ENCODE measurements at regions not wholly inside any gene's neighbourhood (a gene's known extent, or its start where the extent isn't known, plus 50 kb on each side); places are given as distances from the start of the nearest gene placed in this dataset.

- no peak overlapping the region for H3K27ac ChIP-seq (ENCODE audit: low read depth in 1 of 2, low read length in 2 of 2)
- peaks cover 0 to 6% (median under 1%) of the 10 kb centered on the region in 4 donors for H3K9me3 ChIP-seq (ENCODE audit: control insufficient read depth in 4 of 4, low read length in 3 of 4)
- H3K4me3 ChIP-seq (ENCODE audit: low read depth in 1 of 3, low read length in 3 of 3), result no peak overlapping the region
- no peaks in the 10 kb centered on the region for H3K36me3 ChIP-seq (ENCODE audit: control insufficient read depth in 4 of 4, insufficient read depth in 3 of 4, low read depth in 1 of 4, low read length in 3 of 4)
- H3K27me3 ChIP-seq (ENCODE audit: control insufficient read depth in 4 of 4, insufficient read depth in 4 of 4, low read length in 3 of 4), result peaks cover 0 to 6% (median 0%) of the 10 kb centered on the region in 4 donors
- no peak for DNase-seq (ENCODE audit: low spot score)
- H3K9ac ChIP-seq (ENCODE audit: low read depth in 1 of 2, low read length in 2 of 2), result no peak overlapping the region
- TF ChIP-seq JUND (IDR thresholded peaks at IDR 0.05) (no peak), ATF3 (IDR thresholded peaks at IDR 0.05) (no peak)
- no peaks in the 10 kb centered on the region for H3K4me1 ChIP-seq (ENCODE audit: control insufficient read depth in 4 of 4, insufficient read depth in 4 of 4, low read length in 3 of 4)
These were observed 82.3 kb upstream of the NYAP2 start for GRCh38 chr2:225317186-225317585.

GRCh38 chr2:225310745-225311144 is 88.8 kb upstream of the NYAP2 start:
- peaks cover 0 to 12% (median 0%) of the 10 kb centered on the region in 4 donors for H3K27me3 ChIP-seq (ENCODE audit: control insufficient read depth in 4 of 4, insufficient read depth in 4 of 4, low read length in 3 of 4)
- no peaks in the 10 kb centered on the region for H3K36me3 ChIP-seq (ENCODE audit: control insufficient read depth in 4 of 4, insufficient read depth in 3 of 4, low read depth in 1 of 4, low read length in 3 of 4)
- TF ChIP-seq FOXA2 (IDR thresholded peaks at IDR 0.05) (no peak), GABPA (IDR thresholded peaks at IDR 0.05 in 1 of 2, conservative IDR thresholded peaks at IDR 0.05 in 1 of 2) (no peak), HNF4G (IDR thresholded peaks at IDR 0.05) (no peak), FOXA1 (IDR thresholded peaks at IDR 0.05) (no peak), REST (IDR thresholded peaks at IDR 0.05) (no peak), EGR1 (IDR thresholded peaks at IDR 0.05; ENCODE audit: low read depth in 2 of 2) (no peak), ZBTB33 (IDR thresholded peaks at IDR 0.05) (no peak), NR2F2 (IDR thresholded peaks at IDR 0.05) (no peak), JUND (IDR thresholded peaks at IDR 0.05) (no peak)
- H3K4me3 ChIP-seq (ENCODE audit: low read depth in 1 of 3, low read length in 3 of 3), result no peak overlapping the region
- no peak overlapping the region for H3K9ac ChIP-seq (ENCODE audit: low read depth in 1 of 2, low read length in 2 of 2)
- no peak for DNase-seq (ENCODE audit: low spot score)
- no peaks in the 10 kb centered on the region for H3K4me1 ChIP-seq (ENCODE audit: control insufficient read depth in 4 of 4, insufficient read depth in 4 of 4, low read length in 3 of 4)
- no peak overlapping the region for H3K27ac ChIP-seq (ENCODE audit: low read depth in 1 of 2, low read length in 2 of 2)
- H3K9me3 ChIP-seq (ENCODE audit: control insufficient read depth in 4 of 4, low read length in 3 of 4), result no peaks in the 10 kb centered on the region

GRCh38 chr2:225309516-225309915 is 90.0 kb upstream of the NYAP2 start:
- Histone ChIP-seq H3K4me1 (ENCODE audit: control insufficient read depth in 4 of 4, insufficient read depth in 4 of 4, low read length in 3 of 4) (no peaks in the 10 kb centered on the region), H3K9ac (ENCODE audit: low read depth in 1 of 2, low read length in 2 of 2) (no peak overlapping the region), H3K27me3 (ENCODE audit: control insufficient read depth in 4 of 4, insufficient read depth in 4 of 4, low read length in 3 of 4) (peaks cover 0 to 12% (median 0%) of the 10 kb centered on the region in 4 donors), H3K9me3 (ENCODE audit: control insufficient read depth in 4 of 4, low read length in 3 of 4) (no peaks in the 10 kb centered on the region), H3K36me3 (ENCODE audit: control insufficient read depth in 4 of 4, insufficient read depth in 3 of 4, low read depth in 1 of 4, low read length in 3 of 4) (no peaks in the 10 kb centered on the region), H3K27ac (ENCODE audit: low read depth in 1 of 2, low read length in 2 of 2) (no peak overlapping the region), H3K4me3 (ENCODE audit: low read depth in 1 of 3, low read length in 3 of 3) (no peak overlapping the region)
- no peak for TF ChIP-seq TAF1 (conservative IDR thresholded peaks at IDR 0.05)
- no peak for DNase-seq (ENCODE audit: low spot score)

Data from liver (tissue), 6 donors.